T-helper 2 cell treated with Interferon-gamma antibody and Interleukin-4, amounts not matched to agents 100 ng/mL and 5 ng/mL, for 36 hours (primary cell): ENCODE measurements at regions not wholly inside any gene's neighbourhood (a gene's known extent, or its start where the extent isn't known, plus 50 kb on each side); places are given as distances from the start of the nearest gene placed in this dataset.
"Not testable (repeated sequence)": the region's sequence is repeated elsewhere in the genome, so short reads cannot be mapped to it uniquely, and the experiment has no call there.

Experiments used
- intact Hi-C: fragments of 100-400 bp; cut with micrococcal nuclease; formaldehyde crosslinking; loops from one replicate; pipeline ENCODE4 v1.15.1; 2023

GRCh38 chr14:106670011-106670410 is 1143.6 kb downstream of the TMEM121 start:
- intact Hi-C loops: no loop called here

- intact Hi-C loops: not testable (repeated sequence)
These were observed 1147.7 kb downstream of the TMEM121 start for GRCh38 chr14:106674093-106674492.

- intact Hi-C loops: not testable (repeated sequence)
These were observed 1148.2 kb downstream of the TMEM121 start for GRCh38 chr14:106674509-106675125.

- intact Hi-C loops: not testable (repeated sequence)
These were observed 1149.3 kb downstream of the TMEM121 start for GRCh38 chr14:106675716-106676115.

- intact Hi-C loops: no loop called here
These were observed 1153.4 kb downstream of the TMEM121 start for GRCh38 chr14:106679776-106680175.

- intact Hi-C loops: no loop called here
These were observed 1154.8 kb downstream of the TMEM121 start for GRCh38 chr14:106681161-106681560.

GRCh38 chr14:106681568-106681967 is 1155.2 kb downstream of the TMEM121 start:
- intact Hi-C loops: no loop called here

- intact Hi-C loops: no loop called here
These were observed 1157.2 kb downstream of the TMEM121 start for GRCh38 chr14:106683631-106684030.

- intact Hi-C loops: no loop called here
These were observed 1160.2 kb downstream of the TMEM121 start for GRCh38 chr14:106686533-106686932.

- intact Hi-C loops: no loop called here
These were observed 1164.0 kb downstream of the TMEM121 start for GRCh38 chr14:106690333-106690891.

GRCh38 chr14:106691601-106692291 is 1165.4 kb downstream of the TMEM121 start:
- intact Hi-C loops: no loop called here

- intact Hi-C loops: no loop called here
These were observed 1168.4 kb downstream of the TMEM121 start for GRCh38 chr14:106694638-106695393.

GRCh38 chr14:106698620-106699267 is 1172.4 kb downstream of the TMEM121 start:
- intact Hi-C loops: not testable (repeated sequence)

- intact Hi-C loops: not testable (repeated sequence)
These were observed 1177.3 kb downstream of the TMEM121 start for GRCh38 chr14:106703651-106704050.

GRCh38 chr14:106706488-106706887 is 1180.1 kb downstream of the TMEM121 start:
- intact Hi-C loops: not testable (repeated sequence)

GRCh38 chr14:106710187-106710586 is 1183.8 kb downstream of the TMEM121 start:
- intact Hi-C loops: not testable (repeated sequence)

GRCh38 chr14:106712513-106712912 is 1186.1 kb downstream of the TMEM121 start:
- intact Hi-C loops: not testable (repeated sequence)

GRCh38 chr14:106714446-106715428 is 1188.4 kb downstream of the TMEM121 start:
- intact Hi-C loops: not testable (repeated sequence)

- intact Hi-C loops: not testable (repeated sequence)
These were observed 1191.2 kb downstream of the TMEM121 start for GRCh38 chr14:106717544-106717943.

GRCh38 chr14:106719880-106720279 is 1193.5 kb downstream of the TMEM121 start:
- intact Hi-C loops: not testable (repeated sequence)
